GM19455 (cell line): ENCODE measurements at regions not wholly inside any gene's neighbourhood (a gene's known extent, or its start where the extent isn't known, plus 50 kb on each side); places are given as distances from the start of the nearest gene placed in this dataset.

Experiments used
- ATAC-seq: cut with Tn5 transposase; IDR thresholded peaks from one replicate; pipeline ENCODE4 v1.9.1; 2021; ENCODE audit not compliant: unreplicated experiment

DNA sequence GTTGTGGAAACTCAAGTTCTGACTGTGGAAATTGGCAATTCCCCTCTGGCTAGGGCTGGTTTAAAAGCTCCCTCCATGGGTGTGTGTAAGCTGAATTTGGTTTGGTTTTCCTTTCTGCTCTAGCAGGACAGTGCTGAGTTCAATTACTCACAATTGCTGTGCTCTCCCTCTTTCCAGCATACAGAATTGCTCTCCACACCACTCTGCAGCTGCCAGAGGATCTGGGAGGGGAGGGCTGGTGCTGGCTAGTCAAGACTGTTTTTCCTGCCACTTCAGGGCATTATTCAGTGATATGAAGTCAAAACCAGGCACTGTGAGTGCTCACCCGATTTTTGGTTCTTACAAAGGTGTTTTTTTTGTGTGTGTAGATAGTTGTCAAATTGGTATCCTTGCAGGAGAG is 336.9 kb upstream of the SLC24A2 start:
- no peak for ATAC-seq

DNA sequence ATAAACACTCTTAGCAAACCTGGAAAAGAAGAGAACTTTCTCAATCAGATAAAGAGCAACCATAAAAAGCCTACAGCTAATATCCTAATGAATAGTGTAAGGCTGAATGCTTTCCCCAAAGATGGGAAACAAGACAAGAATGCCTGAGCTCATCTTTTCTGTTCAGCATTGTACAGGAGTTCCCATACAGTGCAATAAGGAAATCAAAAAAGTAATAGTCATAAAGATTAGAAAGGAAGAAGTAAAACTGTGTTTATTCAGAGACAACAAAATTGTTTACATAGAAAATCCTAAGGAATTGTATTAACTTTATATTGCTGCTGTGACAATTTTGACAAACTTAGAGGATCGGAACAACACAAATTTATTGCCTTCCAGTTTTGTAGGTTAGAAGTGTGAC is 330.7 kb upstream of the SLC24A2 start:
- ATAC-seq = no peak

DNA sequence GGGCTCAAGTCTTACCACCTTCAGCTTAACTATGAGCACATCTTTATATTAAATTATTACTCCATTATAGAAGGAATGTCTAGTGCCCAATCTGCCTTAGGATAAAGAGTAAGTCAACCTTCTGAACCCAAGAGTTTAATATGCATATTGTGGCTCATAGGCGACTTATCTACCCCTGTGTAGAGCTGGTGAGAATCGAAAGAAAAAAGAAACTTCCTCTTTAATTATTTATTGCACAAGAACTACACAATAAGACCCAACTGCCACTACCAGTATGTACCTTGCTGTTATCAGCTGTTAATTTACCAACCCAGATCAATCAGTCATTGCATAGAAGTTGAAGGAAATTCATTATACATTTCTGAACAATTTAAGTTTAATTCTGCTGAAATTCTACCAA is 329.1 kb upstream of the SLC24A2 start:
- ATAC-seq = no peak

DNA sequence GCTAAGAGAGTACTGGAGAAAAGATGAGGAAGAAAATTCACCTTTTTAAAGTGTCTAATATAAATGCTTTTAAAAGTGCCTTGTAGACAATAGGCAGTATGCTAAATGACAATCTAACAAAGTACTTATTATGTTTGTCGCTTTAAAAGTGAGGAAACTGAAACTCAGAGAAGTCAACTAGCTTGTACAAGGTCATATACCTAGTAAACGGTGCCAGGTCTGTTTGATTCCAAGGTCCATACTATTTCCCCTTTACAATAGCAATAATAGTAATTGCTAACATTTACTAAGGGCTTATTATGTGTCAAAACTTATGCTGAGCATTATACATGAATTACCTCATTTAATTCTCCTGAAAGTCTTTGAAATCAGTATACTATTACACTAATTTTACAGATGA is 328.6 kb upstream of the SLC24A2 start:
- no peak for ATAC-seq

DNA sequence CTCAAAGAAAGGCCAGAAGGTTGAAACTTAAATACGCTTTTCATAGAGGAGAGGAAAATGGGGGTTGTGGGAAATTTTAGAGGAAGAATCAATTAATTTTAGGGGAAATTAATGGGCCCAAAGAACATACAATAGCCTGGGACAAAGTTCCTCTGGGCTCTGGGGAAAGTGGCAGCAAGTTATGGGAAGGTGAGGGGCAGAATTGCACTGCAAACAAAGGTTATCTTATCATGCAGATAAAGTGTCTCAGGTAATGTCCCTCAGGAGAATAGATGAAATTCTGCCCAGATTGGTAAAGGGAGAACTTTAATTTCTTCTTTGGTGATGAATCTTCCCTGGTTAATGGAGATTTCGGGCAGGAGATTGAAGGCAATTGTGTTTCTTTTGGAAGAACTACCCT is 326.1 kb upstream of the SLC24A2 start:
- no peak for ATAC-seq

DNA sequence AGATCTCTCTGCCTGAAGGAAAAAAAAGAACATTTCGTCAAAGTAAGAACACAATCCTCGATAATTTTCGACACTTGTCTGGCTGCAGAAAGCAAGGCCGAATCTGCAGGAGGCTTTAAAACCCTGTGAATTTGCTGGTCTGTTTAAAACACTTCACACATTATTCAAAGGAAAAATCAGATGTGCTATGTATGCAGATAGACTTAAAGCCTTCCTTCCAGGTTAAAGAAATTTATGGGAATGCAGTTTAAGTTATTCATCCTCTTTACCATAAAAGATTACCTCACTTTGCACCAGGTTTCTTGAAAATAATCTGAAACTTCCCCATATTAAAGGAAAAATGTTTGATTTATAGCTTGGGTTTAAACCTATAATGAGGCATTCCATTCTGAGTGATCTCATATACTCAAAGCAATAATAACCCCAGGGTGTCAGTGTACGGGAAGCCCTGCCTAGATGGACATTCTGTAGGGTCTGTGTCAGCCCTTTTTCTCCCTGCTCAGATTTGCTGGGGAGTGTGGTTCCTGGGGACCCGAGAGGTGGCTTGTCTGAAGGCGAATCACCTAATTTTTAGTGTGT is 323.5 kb upstream of the SLC24A2 start:
- ATAC-seq = no peak

DNA sequence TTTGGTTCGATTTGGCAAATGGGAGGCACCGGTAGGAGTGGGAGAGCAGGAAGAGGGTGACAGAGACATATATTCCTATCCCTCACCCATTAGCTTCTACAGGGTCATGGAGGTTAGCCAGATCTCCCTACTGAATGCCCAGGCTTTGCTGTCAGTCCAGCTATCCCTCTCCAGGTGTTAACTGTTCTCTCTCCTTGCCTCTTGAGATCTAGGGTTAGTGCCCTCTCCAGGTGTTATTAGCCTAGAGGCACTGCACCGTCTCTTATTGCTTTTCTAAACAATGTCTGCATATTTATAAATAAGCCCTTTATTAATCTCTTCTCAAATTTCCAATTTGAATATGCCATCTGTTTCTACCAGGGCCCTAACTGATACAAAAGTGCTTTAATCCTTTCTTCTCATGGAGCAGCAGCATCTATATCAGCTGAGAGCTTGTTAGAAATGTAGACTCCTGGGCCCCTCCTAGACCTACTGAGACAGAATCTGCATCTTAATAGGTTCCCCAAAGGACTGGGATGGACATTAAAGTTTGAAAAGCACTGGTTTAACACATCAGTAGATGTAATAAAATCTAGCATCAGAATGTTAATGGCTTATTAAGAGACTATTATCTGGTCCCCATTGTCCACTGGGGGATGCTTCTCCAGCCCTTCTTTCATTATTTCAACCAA is 322.5 kb upstream of the SLC24A2 start:
- no peak for ATAC-seq

DNA sequence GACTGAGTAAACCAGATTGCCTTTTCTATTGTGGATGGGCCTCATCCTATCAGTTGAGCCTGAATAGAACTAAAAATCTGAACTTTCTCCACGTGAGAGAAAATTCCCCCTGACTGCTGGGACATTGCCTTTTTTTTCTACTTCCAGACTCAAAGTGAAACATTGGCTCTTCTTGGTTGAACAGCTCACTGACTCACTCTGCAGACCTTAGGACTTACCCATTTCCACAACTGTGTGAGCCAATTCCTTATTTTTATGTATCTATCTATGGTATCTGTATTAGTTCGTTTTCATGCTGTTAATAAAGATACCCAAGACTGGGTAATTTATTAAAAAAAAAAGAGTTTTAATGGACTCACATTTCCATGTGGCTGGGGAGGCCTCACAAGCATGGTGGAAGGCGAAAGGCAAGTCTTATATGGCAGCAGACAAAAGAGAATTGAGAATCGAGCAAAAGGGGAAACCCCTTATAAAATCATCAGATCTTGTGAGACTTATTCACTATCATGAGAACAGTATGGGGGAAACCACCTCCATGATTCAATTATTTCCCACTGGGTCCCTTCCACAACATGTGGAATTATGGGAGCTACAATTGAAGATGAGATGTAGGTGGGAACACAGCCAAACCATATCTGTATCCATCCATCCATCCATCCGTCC is 306.7 kb upstream of the SLC24A2 start:
- ATAC-seq = no peak

DNA sequence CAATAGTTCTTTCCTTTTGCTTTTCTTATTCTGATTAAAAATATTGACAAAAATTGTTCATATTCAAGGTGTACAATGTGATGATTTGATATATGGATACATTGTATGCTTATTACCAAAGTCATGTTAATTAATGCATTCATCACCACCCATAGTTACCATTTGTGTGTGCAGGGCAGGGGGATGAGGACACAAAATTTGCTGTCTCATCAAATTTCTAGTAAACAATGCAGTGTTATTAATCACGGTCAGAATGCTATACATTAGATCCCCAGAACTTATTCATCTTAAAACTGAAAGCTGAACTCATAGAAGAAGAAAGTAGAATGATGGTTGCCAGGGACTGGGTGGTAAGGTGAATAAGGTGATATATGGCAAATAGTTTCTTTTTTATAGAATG is 303.7 kb upstream of the SLC24A2 start:
- ATAC-seq = no peak

DNA sequence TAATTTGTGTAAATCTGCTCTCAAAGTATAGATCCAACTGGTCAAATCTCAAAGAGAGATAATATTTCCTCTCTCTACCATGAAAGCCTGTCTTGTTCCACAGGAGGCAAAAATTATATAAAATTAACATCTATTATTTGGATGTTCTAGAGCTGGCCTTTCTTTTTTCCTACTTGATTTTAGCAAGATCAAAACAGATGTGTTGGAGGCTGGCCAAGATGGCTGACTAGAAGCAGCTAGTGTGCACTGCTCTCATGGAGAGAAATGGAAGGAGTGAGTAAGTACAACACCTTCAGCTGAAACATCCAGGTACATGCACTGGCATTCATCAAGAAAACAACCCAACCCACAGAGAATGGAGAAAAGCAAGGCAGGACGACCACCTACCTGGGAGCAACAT is 298.6 kb upstream of the SLC24A2 start:
- ATAC-seq = no peak

DNA sequence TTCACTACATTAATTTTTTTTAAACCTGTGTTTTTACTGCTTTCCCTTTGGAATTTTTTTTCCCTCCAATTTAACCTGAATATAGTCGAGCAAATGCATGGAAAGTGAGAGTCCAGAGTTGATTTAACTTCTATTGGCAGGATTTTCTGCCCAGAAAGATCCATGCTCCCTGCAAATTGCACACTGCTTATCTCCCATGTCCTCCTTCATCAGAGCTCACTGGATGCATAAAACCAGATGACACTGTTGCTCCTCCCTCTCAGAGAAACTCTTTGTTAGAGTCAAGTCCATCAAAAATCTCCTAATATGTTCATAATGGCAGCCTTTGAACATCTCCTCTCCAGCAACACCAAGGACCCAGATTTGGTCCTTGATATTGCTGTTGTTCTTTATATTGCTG is 297.0 kb upstream of the SLC24A2 start:
- no peak for ATAC-seq

DNA sequence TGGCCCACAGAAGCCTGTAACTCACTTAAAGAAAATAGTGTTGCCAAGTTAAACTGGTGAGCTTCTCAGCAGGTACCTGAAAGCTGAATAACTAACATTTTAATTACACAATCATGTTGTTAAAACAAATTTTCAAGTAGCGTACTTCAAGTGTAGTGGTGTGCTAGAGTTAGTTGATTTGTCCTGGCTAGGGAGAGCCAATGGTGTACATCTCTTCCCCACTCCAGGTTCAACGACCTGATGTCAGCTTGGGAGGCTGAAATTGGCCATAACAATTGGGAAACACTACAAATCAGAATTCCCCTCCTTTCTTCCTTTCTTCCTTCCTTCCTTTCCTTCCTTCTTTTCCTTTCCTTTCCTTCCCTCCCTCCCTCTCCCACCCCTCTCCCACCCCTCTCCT is 295.3 kb upstream of the SLC24A2 start:
- no peak for ATAC-seq

DNA sequence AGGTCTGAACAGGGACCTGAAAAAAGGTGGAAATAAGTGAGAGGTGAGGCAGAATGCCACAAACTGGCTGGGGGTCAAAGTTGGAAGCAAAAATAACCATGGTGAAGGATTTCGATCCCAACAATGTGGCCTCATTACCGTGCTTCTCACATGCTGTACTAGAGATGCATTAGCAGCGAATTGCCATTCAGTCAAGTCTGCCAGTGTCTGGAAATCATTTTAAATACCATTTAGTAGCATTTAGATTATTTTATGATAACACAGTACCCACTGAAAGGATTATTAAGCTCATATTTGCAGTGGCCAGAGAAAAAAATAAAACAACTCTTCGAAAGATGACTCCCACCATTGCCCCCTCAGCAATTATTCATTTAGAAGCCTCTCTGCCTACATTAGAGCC is 294.6 kb upstream of the SLC24A2 start:
- ATAC-seq = no peak

DNA sequence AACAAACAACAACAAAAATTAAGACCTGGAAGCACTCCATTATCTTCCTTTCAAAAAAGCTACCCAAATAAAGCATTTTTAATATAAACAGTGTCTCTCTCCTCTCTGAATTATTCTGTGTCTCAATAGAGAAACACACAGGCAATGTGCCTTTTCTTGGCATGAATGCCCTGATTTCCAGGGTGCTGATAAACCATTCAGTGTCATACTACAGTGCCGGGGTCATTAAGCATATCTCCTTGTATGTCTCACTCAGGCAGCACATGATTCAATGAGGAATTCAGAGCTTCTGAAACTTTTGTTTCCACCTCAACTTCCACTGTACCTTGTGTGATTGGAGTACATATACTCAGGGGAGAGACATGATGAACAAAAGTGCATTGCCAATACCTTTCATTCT is 294.0 kb upstream of the SLC24A2 start:
- no peak for ATAC-seq

DNA sequence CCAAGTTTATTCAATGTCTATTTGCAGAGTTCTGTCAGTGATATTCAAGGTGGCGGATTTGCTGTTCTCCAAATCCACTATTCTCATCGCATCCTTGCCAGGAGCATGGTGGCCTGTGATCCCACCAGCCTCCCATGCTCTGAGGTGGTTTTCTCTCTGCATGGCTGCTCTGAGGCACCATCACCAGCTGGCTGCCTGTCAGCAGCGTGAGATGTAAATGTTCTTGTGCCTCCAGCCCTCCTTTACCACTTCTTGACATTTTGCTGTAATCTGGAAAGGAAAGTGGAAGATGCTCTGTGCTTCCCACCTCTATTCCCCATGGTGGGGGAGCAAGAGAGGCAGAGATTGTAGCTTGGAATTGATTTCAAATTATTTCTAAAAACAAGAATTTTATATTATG is 293.6 kb upstream of the SLC24A2 start:
- ATAC-seq = no peak

DNA sequence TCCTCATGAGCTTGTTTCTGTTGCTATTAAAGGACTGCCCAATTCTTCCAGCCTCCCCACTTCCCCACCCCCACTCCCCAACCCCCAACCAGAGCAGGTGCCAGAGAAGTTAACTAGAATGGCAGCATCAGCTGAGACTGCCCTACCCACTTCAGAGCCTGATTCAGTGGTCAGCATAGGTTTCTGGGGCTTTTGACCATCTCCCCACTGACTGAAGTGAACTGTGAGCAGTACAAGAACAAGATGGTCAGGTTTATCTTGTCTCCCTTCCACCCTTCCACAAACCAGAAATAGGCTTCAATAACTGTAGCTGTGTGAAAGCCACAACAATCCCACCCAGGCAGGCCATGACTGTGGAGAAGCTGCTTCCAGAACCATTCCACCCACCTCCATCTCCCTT is 289.4 kb upstream of the SLC24A2 start:
- ATAC-seq = no peak

DNA sequence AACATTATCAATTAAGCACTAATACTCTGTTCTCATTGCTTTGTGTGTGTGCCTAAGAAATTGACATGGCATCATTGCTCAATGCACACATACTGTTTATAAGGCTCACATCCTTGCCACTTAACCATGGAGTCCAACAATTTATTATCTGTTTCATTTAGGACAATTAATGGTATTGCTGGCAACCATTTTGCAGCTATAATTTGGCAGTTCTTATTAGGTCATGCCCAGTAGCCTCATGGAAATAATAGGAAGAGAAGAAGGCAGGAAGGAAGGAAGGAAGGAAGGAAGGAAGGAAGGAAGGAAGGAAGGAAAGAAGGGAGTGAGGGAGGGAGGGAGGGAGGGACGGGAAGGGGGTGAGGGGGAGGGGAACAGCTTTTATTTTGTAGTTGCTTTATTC is 285.5 kb upstream of the SLC24A2 start:
- no peak for ATAC-seq

DNA sequence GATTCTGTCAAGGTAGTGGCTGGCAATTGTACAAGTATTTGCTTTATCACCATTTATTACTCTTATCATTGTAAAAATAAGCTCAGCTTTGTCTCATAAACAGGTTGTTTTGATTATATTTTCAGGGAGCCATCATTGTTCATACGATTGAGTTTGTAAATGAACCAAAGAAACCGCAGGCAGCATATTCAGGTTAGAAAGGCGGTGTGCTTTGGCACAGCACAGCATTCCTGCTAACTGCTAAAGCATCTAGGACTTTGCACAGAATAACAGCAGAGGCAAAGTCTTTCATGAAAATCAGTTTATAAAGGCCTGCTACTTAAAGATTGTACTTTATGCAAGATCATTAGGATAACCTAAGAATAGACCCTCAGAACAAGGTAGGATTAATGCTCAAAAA is 281.5 kb upstream of the SLC24A2 start:
- ATAC-seq = no peak

DNA sequence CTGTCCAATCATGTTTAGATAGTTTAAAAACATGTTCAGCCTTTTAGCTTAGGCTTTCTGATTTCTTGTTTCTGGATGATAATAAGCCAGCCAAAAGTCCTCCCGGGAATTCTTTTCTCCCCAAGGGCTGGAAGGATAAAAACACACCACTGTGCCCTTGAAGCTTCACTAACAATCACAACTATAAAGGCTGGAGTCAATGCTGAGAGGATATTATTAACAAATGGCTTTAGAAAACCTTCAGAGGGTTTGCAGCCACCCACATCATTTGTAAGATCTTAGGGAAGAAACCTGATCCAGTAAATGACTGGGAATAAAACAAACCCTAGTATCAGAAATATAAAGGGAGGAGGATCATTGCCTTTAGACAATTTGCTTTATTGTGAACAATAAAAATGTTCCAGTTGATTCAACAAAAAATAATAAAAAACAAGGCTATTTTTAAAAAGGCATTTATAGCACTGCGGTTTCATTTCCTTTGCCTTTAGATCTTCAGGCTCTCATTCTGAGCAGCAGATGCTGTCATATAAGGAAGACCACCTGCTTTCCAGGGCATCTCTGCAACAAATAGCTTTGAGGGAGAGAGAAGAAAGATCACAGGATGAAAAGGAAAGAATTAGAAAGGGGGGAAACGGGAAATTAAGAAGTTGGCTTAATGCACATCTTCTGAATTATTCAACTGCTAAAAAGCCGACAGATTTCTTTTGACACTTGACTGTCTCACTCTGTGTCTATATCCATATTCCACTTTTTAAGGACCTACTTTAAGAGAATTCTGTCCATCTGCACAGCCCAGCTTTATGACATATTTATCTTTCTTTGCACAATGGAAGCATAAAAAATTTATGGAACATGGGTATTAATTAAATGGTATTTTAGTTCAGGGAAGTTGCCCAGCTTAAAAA is 277.2 kb upstream of the SLC24A2 start:
- no peak for ATAC-seq

DNA sequence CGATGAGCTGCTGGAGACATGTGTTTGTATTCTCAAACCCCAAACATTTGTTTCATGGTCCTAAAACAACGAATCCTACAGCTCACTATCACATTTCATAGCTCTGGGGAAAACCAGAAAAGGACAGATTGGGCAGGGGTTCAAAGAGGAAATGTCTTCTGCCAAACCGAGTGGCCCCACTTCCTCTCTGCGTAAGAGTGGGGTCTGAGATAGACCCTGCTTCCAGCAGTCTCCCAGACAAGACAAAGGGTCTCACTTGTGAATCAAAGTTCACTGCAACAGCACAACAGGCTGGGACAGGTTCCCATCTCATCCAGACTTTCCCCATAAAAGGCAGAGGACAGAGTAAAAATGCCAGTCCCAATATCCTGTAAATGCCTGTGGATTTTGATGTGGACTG is 276.2 kb upstream of the SLC24A2 start:
- ATAC-seq = no peak

DNA sequence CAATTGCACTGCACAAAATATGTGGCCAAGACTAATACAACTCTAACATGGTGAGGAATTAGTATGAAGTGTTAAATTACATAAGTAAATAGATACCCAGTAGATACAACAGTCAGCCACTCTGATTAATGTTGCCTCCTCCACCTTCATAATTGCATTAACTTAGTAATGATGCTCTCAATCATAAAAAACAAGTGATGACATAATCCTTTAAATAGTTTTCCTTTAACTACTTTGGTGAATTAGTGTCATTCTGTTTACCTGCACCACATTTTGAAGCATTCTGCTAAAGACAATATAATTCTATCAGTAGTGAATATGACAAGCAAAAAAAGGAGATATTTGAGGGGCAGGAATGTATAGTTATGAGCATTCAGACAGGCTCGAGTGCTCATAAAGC is 265.9 kb upstream of the SLC24A2 start:
- ATAC-seq = no peak

DNA sequence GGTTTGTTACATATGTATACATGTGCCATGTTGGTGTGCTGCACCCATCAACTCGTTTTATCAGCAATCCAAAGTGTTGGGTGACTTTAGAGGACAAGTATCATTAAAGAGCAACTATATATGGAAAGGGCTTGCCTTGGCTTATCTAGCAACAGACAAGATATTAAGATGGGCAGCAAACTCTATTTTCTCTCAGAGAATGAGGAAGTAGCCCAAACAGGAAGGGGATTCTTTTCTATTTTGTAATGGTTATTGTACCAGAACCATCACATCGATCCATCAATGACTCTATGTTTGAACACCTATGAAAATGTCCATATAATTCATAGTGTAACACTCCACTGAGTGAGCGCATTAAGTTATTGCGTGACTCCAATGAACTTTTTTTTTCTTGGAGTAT is 260.1 kb upstream of the SLC24A2 start:
- no peak for ATAC-seq
